Naive B cell (primary cell): ENCODE measurements at regions not wholly inside any gene's neighbourhood (a gene's known extent, or its start where the extent isn't known, plus 50 kb on each side); places are given as distances from the start of the nearest gene placed in this dataset.
A peak's percentile ranks its signal among the peaks of the same experiment; 100 is the strongest.

ENCODE experiments used
- ATAC-seq, 2 donors: fragments of 150-1000 bp; cut with Tn5 transposase; 2 replicates each; pipeline ENCODE4 v1.10.0; 2021; ENCODE audit warnings: low read depth in 2 of 2, mild to moderate bottlenecking in 2 of 2, moderate library complexity in 2 of 2
- DNase-seq: peaks from one replicate; pipeline ENCODE4 v3.0.0; 2022
- H3K27ac Mint-ChIP-seq, 6 donors: one replicate each; pipeline ENCODE4 v1.8.0; 2020 to 2022; ENCODE audit warnings: mild to moderate bottlenecking in 6 of 6, mixed read lengths in 6 of 6, moderate library complexity in 5 of 6, inconsistent platforms in 2 of 6
- H3K27me3 Mint-ChIP-seq, 3 donors: one replicate each; pipeline ENCODE4 v1.8.0; 2021 to 2022; ENCODE audit warnings: mixed read lengths in 3 of 3, mild to moderate bottlenecking in 1 of 3
- H3K36me3 Mint-ChIP-seq, 2 donors: one replicate each; pipeline ENCODE4 v1.8.0; 2020 to 2022; ENCODE audit warnings: mixed read lengths in 2 of 2, inconsistent platforms in 1 of 2, mild to moderate bottlenecking in 1 of 2
- H3K4me1 Mint-ChIP-seq, 3 donors: one replicate each; pipeline ENCODE4 v1.8.0; 2020 to 2022; ENCODE audit warnings: mixed read lengths in 3 of 3, inconsistent platforms in 1 of 3, mild to moderate bottlenecking in 1 of 3, moderate library complexity in 1 of 3
- H3K4me3 Mint-ChIP-seq, 8 donors: one replicate each; pipeline ENCODE4 v1.8.0; 2020 to 2022; ENCODE audit warnings: mild to moderate bottlenecking in 8 of 8, mixed read lengths in 8 of 8, moderate library complexity in 8 of 8, inconsistent platforms in 2 of 8
- H3K9me3 Mint-ChIP-seq, 7 donors: one replicate each; pipeline ENCODE4 v1.8.0; 2020 to 2022; ENCODE audit warnings: mixed read lengths in 7 of 7, mild to moderate bottlenecking in 5 of 7, inconsistent platforms in 2 of 7, moderate library complexity in 1 of 7

GRCh38 chr19:29295285-29295684 lies 82.3 kb upstream of the UQCRFS1 start:
- Mint-ChIP-seq H3K36me3 (no peaks in the 10 kb centered on the region), H3K4me1 (no peaks in the 10 kb centered on the region), H3K27ac (no peak overlapping the region), H3K27me3 (peaks cover 0 to 6% (median 4%) of the 10 kb centered on the region in 3 donors), H3K4me3 (peak overlapping the region in 1 of 8 donors; percentile 32), H3K9me3 (peaks cover 0 to 7% (median 0%) of the 10 kb centered on the region in 7 donors)
- ATAC-seq (no peak), DNase-seq (no peak)

GRCh38 chr19:29297381-29297780 lies 84.4 kb upstream of the UQCRFS1 start:
- H3K4me3 Mint-ChIP-seq, result no peak overlapping the region
- peaks cover 0 to 4% (median 0%) of the 10 kb centered on the region in 3 donors for H3K27me3 Mint-ChIP-seq
- no peak overlapping the region for H3K27ac Mint-ChIP-seq
- peaks cover 0 to 7% (median 0%) of the 10 kb centered on the region in 7 donors for H3K9me3 Mint-ChIP-seq
- ATAC-seq, result no peak
- DNase-seq, result no peak
- no peaks in the 10 kb centered on the region for H3K36me3 Mint-ChIP-seq
- no peaks in the 10 kb centered on the region for H3K4me1 Mint-ChIP-seq

- Mint-ChIP-seq H3K9me3 (peaks cover 0 to 7% (median 0%) of the 10 kb centered on the region in 7 donors), H3K36me3 (no peaks in the 10 kb centered on the region), H3K4me3 (no peak overlapping the region), H3K27me3 (peaks cover 0 to 4% (median 0%) of the 10 kb centered on the region in 3 donors), H3K4me1 (no peaks in the 10 kb centered on the region), H3K27ac (no peak overlapping the region)
- ATAC-seq, result no peak
- no peak for DNase-seq
Measured at GRCh38 chr19:29299416-29300380, 86.7 kb upstream of the UQCRFS1 start.

GRCh38 chr19:29302002-29302928 lies 89.3 kb upstream of the UQCRFS1 start:
- ATAC-seq (no peak), DNase-seq (no peak)
- Mint-ChIP-seq H3K27me3 (peaks cover 0 to 4% (median 4%) of the 10 kb centered on the region in 3 donors), H3K27ac (no peak overlapping the region), H3K4me1 (no peaks in the 10 kb centered on the region), H3K36me3 (no peaks in the 10 kb centered on the region), H3K9me3 (peaks cover 0 to 6% (median 0%) of the 10 kb centered on the region in 7 donors), H3K4me3 (no peak overlapping the region)

GRCh38 chr19:29303069-29303718 lies 90.2 kb upstream of the UQCRFS1 start:
- no peak overlapping the region for H3K4me3 Mint-ChIP-seq
- DNase-seq, result no peak
- no peak for ATAC-seq
- peaks cover 0 to 3% (median 0%) of the 10 kb centered on the region in 7 donors for H3K9me3 Mint-ChIP-seq
- no peak overlapping the region for H3K27ac Mint-ChIP-seq
- peaks cover 0 to 4% (median 0%) of the 10 kb centered on the region in 3 donors for H3K27me3 Mint-ChIP-seq
- H3K36me3 Mint-ChIP-seq, result no peaks in the 10 kb centered on the region
- H3K4me1 Mint-ChIP-seq, result no peaks in the 10 kb centered on the region

- Mint-ChIP-seq H3K4me1 (no peaks in the 10 kb centered on the region), H3K36me3 (no peaks in the 10 kb centered on the region), H3K4me3 (no peak overlapping the region), H3K27ac (no peak overlapping the region), H3K9me3 (peaks cover 0 to 3% (median 0%) of the 10 kb centered on the region in 7 donors), H3K27me3 (peaks cover 0 to 4% (median under 1%) of the 10 kb centered on the region in 3 donors)
- no peak for ATAC-seq
- no peak for DNase-seq
Measured at GRCh38 chr19:29303719-29304090, 90.8 kb upstream of the UQCRFS1 start.

GRCh38 chr19:29305268-29305667 lies 92.3 kb upstream of the UQCRFS1 start:
- no peaks in the 10 kb centered on the region for H3K36me3 Mint-ChIP-seq
- H3K27ac Mint-ChIP-seq, result no peak overlapping the region
- no peaks in the 10 kb centered on the region for H3K4me1 Mint-ChIP-seq
- peaks cover 4 to 8% (median 8%) of the 10 kb centered on the region in 3 donors for H3K27me3 Mint-ChIP-seq
- H3K9me3 Mint-ChIP-seq, result peaks cover 0 to 3% (median 0%) of the 10 kb centered on the region in 7 donors
- no peak overlapping the region for H3K4me3 Mint-ChIP-seq
- DNase-seq (no peak), ATAC-seq (no peak)

- Mint-ChIP-seq H3K4me3 (no peak overlapping the region), H3K27ac (no peak overlapping the region), H3K4me1 (no peaks in the 10 kb centered on the region), H3K36me3 (no peaks in the 10 kb centered on the region), H3K27me3 (peaks cover 4 to 13% (median 8%) of the 10 kb centered on the region in 3 donors), H3K9me3 (peaks cover 0 to 3% (median 0%) of the 10 kb centered on the region in 7 donors)
- no peak for ATAC-seq
- no peak for DNase-seq
Measured at GRCh38 chr19:29308977-29309590, 96.1 kb upstream of the UQCRFS1 start.

- no peak overlapping the region for H3K4me3 Mint-ChIP-seq
- no peaks in the 10 kb centered on the region for H3K36me3 Mint-ChIP-seq
- H3K4me1 Mint-ChIP-seq, result no peaks in the 10 kb centered on the region
- peaks cover 0 to 4% (median 0%) of the 10 kb centered on the region in 7 donors for H3K9me3 Mint-ChIP-seq
- peaks cover 4 to 14% (median 8%) of the 10 kb centered on the region in 3 donors for H3K27me3 Mint-ChIP-seq
- no peak overlapping the region for H3K27ac Mint-ChIP-seq
- ATAC-seq (no peak), DNase-seq (no peak)
Measured at GRCh38 chr19:29309637-29310036, 96.7 kb upstream of the UQCRFS1 start.

GRCh38 chr19:29311191-29311790 lies 98.3 kb upstream of the UQCRFS1 start:
- Mint-ChIP-seq H3K27me3 (peaks cover 0 to 23% (median 8%) of the 10 kb centered on the region in 3 donors), H3K27ac (no peak overlapping the region), H3K4me3 (no peak overlapping the region), H3K9me3 (peaks cover 0 to 6% (median 0%) of the 10 kb centered on the region in 7 donors), H3K4me1 (no peaks in the 10 kb centered on the region), H3K36me3 (no peaks in the 10 kb centered on the region)
- DNase-seq, result no peak
- ATAC-seq, result no peak

GRCh38 chr19:29315556-29316190 lies 102.7 kb upstream of the UQCRFS1 start:
- Mint-ChIP-seq H3K27me3 (peaks cover 0 to 11% (median 0%) of the 10 kb centered on the region in 3 donors), H3K27ac (peak overlapping the region in 1 of 6 donors; percentile 30), H3K9me3 (peaks cover 0 to 4% (median 0%) of the 10 kb centered on the region in 7 donors), H3K36me3 (no peaks in the 10 kb centered on the region), H3K4me3 (no peak overlapping the region), H3K4me1 (no peaks in the 10 kb centered on the region)
- no peak for ATAC-seq
- no peak for DNase-seq

- Mint-ChIP-seq H3K9me3 (peaks cover 0 to 4% (median 0%) of the 10 kb centered on the region in 7 donors), H3K4me3 (no peak overlapping the region), H3K36me3 (no peaks in the 10 kb centered on the region), H3K4me1 (no peaks in the 10 kb centered on the region), H3K27ac (no peak overlapping the region), H3K27me3 (peaks cover 0 to 9% (median 0%) of the 10 kb centered on the region in 3 donors)
- DNase-seq (no peak), ATAC-seq (no peak)
Measured at GRCh38 chr19:29318581-29318980, 105.6 kb upstream of the UQCRFS1 start.
